Skeletal muscle satellite cell (primary cell): ENCODE measurements at regions not wholly inside any gene's neighbourhood (a gene's known extent, or its start where the extent isn't known, plus 50 kb on each side); places are given as distances from the start of the nearest gene placed in this dataset. TPM values are rescaled to one million over a fixed set of nuclear protein-coding genes. Genes with fewer than 3 reads are reported as not detected.

Source experiments
- H3K27me3 ChIP-seq: 2 replicates; pipeline ENCODE4 v1.7.0; 2013; ENCODE audit warnings: low read length; ENCODE audit not compliant: control insufficient read depth, insufficient read depth
- H3K36me3 ChIP-seq: 2 replicates; pipeline ENCODE4 v1.7.0; 2013; ENCODE audit warnings: mild to moderate bottlenecking, control low read depth, low read length; ENCODE audit not compliant: insufficient read depth
- H3K4me1 ChIP-seq: 2 replicates; pipeline ENCODE4 v1.7.0; 2013; ENCODE audit warnings: low read length; ENCODE audit not compliant: control insufficient read depth, insufficient read depth
- H3K4me2 ChIP-seq: 2 replicates; pipeline ENCODE4 v1.7.0; 2013; ENCODE audit warnings: mild to moderate bottlenecking, low read length
- H3K4me3 ChIP-seq: 2 replicates; pipeline ENCODE4 v1.7.0; 2013; ENCODE audit warnings: low read length
- H3K9ac ChIP-seq: 2 replicates; pipeline ENCODE4 v1.7.0; 2013; ENCODE audit warnings: mild to moderate bottlenecking, low read depth, low read length, moderate library complexity
- H3K9me3 ChIP-seq: replicated peaks from 2 replicates; pipeline ENCODE4 v1.7.0; 2013; ENCODE audit warnings: mild to moderate bottlenecking, control low read depth, low read length
- small RNA-seq: library from RNA; depleted of rRNA; stranded (forward); fragments of <200 nt; gene quantifications from one replicate; pipeline ENCODE3, GENCODE V24; 2012

DNA sequence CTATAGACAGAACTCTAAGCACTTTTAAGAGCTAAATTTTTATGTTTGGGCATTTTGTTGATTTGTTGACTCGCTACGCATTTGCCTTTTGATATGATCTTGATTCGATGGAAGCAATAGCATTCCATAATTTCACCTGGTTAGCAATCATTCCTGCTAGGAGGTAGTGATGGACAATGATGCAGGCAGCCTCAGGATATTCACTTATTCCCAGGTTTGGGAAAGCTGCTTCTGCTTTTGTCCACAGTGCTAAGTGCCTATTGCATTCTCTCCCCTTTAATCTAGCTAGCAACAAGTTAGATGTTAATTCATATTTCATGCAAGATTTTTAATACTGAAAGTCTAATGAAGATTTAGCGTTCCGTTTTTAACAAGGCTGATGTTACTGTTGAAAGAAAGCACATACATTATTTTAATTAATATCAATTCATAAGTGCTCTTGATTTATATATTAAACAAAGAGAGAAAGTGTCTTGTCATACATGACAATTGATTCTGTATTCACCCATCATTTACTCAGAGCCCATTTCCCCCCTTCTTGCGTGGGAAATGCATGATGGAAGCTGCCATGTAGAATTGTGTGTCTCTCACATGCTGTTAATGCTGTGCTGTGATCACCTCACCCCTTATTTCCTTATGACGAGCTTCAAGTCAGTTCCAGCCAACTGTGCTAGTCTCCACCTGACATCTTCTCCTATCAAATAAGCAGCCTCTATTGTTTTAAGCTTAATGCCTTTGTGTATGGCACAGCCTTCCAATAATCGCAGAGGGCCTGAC lies 53.0 kb upstream of the TMCO5A start:
- peaks cover 9% of the 10 kb centered on the region for H3K27me3 ChIP-seq
- H3K9ac ChIP-seq = no peak overlapping the region
- H3K4me2 ChIP-seq = no peak overlapping the region
- H3K4me1 ChIP-seq = peaks cover 28% of the 10 kb centered on the region
- no peaks in the 10 kb centered on the region for H3K36me3 ChIP-seq
- H3K9me3 ChIP-seq = no peaks in the 10 kb centered on the region
- no peak overlapping the region for H3K4me3 ChIP-seq

DNA sequence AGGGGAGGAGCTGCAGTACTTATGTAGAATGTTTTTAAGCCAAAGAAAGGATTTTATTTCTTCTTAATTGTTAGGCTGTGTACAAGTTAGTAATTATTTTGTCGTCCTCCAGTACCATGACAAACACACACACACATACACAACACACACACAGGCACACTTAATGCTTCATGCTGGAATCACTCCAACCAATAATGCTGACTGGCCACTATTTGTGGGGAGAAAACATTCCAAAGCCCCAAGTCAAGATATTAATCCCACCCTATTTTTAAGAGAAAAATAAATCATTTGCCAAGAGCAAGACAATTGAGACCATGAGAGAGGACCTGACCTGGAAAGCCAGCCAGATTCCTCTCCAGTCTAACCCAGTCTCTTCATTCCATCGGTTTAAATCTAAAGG lies 51.8 kb upstream of the TMCO5A start:
- Histone ChIP-seq H3K36me3 (no peaks in the 10 kb centered on the region), H3K9me3 (no peaks in the 10 kb centered on the region), H3K4me3 (no peak overlapping the region), H3K4me2 (no peak overlapping the region), H3K9ac (no peak overlapping the region), H3K4me1 (peaks cover 18% of the 10 kb centered on the region), H3K27me3 (peaks cover 9% of the 10 kb centered on the region)

Small RNA genes lying in the stretch of these regions (small RNA-seq; reads per million reads assigned to genes)
- gene RF00017 = not detected
